HG02571 (cell line): ENCODE measurements at regions not wholly inside any gene's neighbourhood (a gene's known extent, or its start where the extent isn't known, plus 50 kb on each side); places are given as distances from the start of the nearest gene placed in this dataset.
A peak's percentile ranks its signal among the peaks of the same experiment; 100 is the strongest.

Experiments used
- ATAC-seq: cut with Tn5 transposase; IDR thresholded peaks from one replicate; pipeline ENCODE4 v1.9.1; 2021; ENCODE audit warnings: mild to moderate bottlenecking, moderate library complexity; ENCODE audit not compliant: unreplicated experiment

- no peak for ATAC-seq
Observed at GRCh38 chr6:145175470-145175869, 559.9 kb downstream of the EPM2A start.

DNA sequence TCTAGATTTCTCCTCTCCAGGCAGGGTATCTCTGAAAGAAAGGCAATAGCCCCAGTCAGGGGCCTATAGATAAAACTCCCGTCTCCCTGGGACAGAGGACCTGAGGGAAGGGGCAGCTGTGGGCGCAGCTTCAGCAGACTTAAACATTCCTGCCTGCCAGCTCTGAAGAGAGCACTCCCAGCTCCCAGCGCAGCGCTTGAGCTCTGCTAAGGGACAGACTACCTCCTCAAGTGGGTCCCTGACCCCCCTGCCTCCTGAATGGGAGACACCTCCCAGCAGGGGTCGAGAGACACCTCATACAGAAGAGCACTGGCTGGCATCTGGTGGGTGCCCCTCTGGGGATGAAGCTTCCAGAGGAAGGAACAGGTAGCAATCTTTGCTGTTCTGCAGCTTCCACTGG lies 556.9 kb downstream of the EPM2A start:
- no peak for ATAC-seq

DNA sequence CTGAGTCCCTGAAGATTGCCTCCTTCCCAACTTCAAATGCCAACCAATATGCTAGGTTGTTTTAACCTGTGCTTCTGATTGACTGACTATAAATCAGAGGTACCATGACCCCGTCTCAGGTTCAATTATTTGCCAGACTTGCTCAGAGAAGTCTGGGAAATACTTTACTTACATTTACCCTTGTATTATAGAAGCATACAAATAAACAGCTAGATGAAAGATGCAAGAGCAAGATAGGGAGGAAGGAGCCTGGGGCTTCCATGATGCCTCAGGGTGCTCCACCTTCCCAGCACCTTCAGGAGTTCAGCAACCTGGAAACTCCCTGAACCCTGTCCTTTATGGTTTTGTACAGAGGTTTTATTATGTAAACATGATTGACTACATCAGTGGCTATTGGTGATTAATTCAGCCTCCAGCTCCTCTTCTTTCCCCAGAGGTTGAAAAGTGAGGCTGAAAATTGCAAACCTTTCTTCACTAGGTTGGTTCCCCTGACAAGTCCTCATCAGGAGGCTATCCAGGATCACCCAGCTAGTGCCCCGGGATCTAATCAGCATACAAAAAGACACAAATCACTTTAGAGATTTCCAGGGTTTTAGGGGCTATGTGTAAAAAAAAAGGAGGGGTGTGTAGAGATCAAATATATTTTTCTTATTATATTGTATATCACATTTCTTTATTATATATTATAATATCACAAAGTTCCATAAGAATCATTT lies 547.7 kb downstream of the EPM2A start:
- no peak for ATAC-seq

GRCh38 chr6:145189836-145190235 lies 545.5 kb downstream of the EPM2A start:
- no peak for ATAC-seq

DNA sequence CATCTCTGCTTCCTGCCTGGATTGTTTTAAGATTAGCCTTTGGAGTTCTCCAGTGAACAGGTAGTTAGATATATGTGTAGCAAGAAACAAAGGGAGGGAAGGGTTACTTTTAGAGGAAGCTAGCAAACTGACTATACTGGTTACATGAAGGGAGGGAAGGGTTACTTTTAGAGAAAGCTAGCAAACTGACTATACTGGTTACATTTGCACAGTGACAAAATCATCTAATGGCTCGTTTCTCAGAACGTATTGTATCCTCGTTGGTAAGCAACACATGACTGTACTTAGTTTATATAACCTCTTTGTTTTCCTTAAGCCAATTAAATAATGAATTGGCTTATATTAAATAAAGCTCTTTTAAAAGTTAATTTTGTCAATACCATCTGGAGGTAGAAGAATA lies 540.9 kb downstream of the EPM2A start:
- no peak for ATAC-seq

DNA sequence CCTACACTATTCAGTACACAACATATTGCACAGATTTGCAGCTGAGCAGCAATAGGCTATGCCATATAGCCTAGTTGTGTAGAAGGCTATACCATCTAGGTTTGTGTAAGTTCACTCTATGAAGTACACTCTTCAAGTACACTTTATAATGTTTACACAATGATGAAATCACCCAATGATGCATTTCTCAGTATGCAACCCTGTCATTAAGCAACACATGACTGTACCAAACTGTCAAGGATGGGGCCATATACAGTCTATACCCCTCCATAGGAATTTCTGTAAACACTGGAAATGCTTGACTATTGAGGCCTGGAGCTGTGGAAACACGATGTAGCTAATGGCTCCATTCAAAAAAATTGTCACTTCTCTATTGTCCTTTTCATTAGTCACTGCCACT lies 535.4 kb downstream of the EPM2A start:
- no peak for ATAC-seq

GRCh38 chr6:145204301-145204700 lies 531.0 kb downstream of the EPM2A start:
- no peak for ATAC-seq

- no peak for ATAC-seq
Observed at GRCh38 chr6:145206247-145206907, 528.9 kb downstream of the EPM2A start.

GRCh38 chr6:145208474-145208873 lies 526.8 kb downstream of the EPM2A start:
- ATAC-seq = no peak

DNA sequence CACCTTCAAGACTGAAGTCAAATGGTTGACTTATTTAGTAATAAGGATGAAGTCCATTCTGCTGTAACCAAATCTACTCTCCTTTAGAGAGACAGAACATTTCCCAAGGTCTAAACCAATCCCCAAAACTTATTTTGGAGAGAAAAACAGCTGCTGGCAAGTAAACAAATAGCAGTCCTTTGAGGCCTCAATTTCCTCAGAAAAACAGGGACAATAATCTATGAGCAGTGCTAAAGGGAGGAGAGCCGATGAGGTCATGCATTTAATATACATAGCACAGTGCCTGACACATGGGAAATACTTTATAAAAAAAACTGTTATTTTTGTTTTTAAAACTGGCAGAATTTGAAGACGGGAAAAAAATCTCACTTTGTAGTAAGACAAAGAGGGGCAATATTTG lies 526.0 kb downstream of the EPM2A start:
- ATAC-seq = no peak

GRCh38 chr6:145212813-145213212 lies 522.5 kb downstream of the EPM2A start:
- ATAC-seq = peak; percentile 10

- peak; percentile 84 for ATAC-seq
Observed at GRCh38 chr6:145213614-145214013, 521.7 kb downstream of the EPM2A start.

DNA sequence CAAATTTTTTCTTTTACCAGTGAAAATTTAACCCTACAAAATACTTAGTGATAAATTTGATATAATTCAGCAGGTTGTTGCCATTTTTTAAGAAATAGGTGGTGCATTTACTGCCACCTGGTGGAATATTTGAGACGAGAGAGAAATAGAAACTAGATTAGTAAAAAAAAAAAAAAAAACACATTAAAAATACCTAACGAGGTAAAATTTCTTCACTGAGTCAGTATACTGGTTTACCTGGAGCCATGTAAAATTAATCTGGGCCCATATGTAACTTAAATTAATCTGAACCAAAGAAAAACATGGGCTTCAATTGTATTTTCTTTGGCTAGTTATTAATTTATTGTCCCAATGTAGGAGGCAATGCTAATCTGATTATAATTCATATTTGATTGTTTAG lies 520.8 kb downstream of the EPM2A start:
- no peak for ATAC-seq

DNA sequence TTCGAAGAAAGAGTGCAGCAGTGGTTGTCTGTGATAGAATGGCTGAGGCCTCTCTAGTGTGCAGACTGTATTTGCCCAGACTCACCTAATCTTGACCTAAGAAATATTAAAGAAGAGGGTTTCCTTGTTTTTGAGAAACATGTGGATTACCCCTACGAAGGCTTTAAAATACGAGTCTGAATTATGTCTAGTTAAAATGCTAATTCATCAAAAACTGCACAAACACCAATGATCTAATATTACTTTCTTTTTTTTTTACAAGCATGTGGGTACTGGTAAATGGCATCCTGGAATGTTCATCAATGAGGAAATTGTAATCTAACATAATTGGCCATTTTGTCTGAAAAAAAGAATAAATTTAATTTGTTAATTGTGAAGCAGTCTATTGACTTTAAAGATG lies 510.9 kb downstream of the EPM2A start:
- no peak for ATAC-seq

DNA sequence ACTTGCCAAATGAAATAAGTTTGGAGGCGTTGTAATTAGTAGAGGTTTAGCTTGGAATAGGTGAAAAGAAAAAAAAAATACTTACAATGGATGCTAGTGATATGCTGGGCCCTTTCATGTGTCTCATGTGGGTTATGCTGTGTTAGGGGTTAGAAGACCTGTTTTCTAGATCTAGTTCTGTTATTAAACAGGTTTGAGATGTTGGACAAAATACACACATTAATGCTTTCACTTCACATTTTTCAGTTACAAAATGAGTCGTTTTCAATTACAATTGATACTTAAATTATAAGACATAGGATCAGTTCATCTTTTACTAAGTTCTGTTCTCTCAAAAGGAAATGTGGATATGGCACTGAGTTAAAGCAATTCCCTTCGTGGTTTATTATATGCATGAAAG lies 509.8 kb downstream of the EPM2A start:
- no peak for ATAC-seq

GRCh38 chr6:145227593-145227992 lies 507.7 kb downstream of the EPM2A start:
- no peak for ATAC-seq

DNA sequence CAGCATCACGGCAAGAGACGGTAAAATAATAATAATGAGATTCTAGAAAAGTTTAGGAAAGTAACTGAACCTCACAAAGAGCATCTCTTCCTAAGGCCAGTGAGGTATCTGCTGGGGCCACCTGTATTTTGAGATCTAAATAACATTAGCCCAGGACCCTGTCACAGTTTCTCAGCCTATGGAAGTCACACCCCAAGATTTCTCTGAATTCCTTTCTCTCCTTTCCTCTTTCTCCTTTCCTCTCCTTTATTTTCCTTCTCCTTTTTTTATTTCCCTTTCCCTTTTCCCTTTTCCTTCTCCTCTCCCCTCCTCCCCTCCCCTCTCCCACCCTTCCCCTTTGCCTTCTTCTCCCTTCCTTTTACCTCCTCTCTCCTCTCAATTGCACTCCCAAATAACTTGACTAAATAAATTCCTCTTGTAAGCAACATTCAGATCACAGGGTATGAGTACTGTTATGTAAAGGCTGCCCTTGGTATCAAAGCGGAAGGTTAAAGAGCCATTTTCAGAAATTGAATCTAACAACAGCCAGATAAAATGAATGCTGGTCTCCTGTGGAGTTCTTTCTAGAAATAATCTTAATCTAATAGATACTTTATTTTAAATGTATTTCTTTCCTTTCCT lies 506.2 kb downstream of the EPM2A start:
- no peak for ATAC-seq

GRCh38 chr6:145233955-145234354 lies 501.4 kb downstream of the EPM2A start:
- ATAC-seq = no peak

- ATAC-seq = no peak
Observed at GRCh38 chr6:145235207-145235606, 500.1 kb downstream of the EPM2A start.

- ATAC-seq = no peak
Observed at GRCh38 chr6:145238787-145239186, 496.5 kb downstream of the EPM2A start.

DNA sequence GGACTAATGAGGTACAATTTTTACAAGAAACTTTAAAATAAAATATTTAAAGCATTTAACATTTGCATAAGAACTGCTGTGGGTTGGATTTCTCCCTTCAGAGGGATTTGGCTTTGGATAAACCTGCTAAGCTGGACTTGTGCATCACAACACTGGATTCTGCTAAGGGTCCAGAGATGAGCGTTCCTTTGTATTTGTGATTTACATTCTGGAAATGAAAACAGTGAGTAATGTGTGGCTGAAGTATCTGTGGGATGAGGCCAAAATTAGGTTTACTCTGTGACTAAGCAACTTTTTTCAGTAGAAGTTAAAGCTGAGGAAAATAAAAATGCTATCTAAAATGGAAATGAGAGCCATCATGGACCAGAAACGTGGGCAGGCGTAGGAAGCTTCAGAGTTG lies 494.3 kb downstream of the EPM2A start:
- ATAC-seq = no peak

DNA sequence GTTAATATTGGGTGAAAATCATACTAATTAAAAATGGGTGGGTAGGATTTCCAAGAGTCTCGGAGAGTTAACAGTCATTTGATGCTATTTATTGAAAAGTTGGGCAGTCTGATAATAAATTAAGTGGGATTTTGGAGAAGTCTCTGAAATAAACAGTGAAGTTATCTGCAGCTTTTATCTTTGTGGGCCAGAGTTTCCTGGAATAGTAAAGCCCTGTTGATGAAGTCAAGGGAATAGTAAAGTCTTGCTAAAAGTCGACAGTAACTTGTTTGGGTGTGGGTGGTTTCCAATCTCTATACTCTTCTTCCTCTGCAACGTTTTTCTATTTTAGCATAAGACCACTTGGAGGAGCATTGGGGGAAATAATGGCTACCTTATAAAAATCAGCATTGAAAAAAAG lies 493.6 kb downstream of the EPM2A start:
- ATAC-seq = no peak
